AG10803 (cell line): ENCODE measurements at regions not wholly inside any gene's neighbourhood (a gene's known extent, or its start where the extent isn't known, plus 50 kb on each side); places are given as distances from the start of the nearest gene placed in this dataset.
"Not testable (repeated sequence)": the region's sequence is repeated elsewhere in the genome, so short reads cannot be mapped to it uniquely, and the experiment has no call there.

Experiments
- DNase-seq: peaks from one replicate; pipeline ENCODE4 v3.0.0; 2010; ENCODE audit warnings: low read depth
- H3K4me3 ChIP-seq: 2 replicates; pipeline ENCODE4 v1.5.1; 2011; ENCODE audit warnings: mild to moderate bottlenecking, low read length, control low read depth
- CTCF ChIP-seq: conservative IDR thresholded peaks from 2 replicates; pipeline ENCODE4 v1.5.1; 2011; ENCODE audit warnings: mild to moderate bottlenecking, low read length, control low read depth, inconsistent platforms

GRCh38 chr13:74251778-74252519, 117.7 kb upstream of the KLF12 start:
- no peak overlapping the region for H3K4me3 ChIP-seq
- TF ChIP-seq CTCF, result no peak
- DNase-seq, result peak; percentile 31

- peak; percentile 74 for DNase-seq
- H3K4me3 ChIP-seq, result no peak overlapping the region
- no peak for TF ChIP-seq CTCF
Observed at GRCh38 chr13:74250738-74251190, 116.6 kb upstream of the KLF12 start.

GRCh38 chr13:74248477-74248876, 114.3 kb upstream of the KLF12 start:
- no peak for TF ChIP-seq CTCF
- H3K4me3 ChIP-seq, result no peak overlapping the region
- no peak for DNase-seq

- H3K4me3 ChIP-seq, result no peak overlapping the region
- DNase-seq, result no peak
Observed at GRCh38 chr13:74246487-74246886, 112.3 kb upstream of the KLF12 start.

GRCh38 chr13:74243637-74244526, 109.7 kb upstream of the KLF12 start:
- TF ChIP-seq CTCF, result no peak
- peak; percentile 86 for DNase-seq
- no peak overlapping the region for H3K4me3 ChIP-seq

More at GRCh38 chr13:74246487-74246886, 112.3 kb upstream of the KLF12 start:
- TF ChIP-seq CTCF, result no peak

- not testable (repeated sequence) for DNase-seq, H3K4me3 ChIP-seq
Observed at GRCh38 chr13:74241343-74241742, 107.1 kb upstream of the KLF12 start.

- TF ChIP-seq CTCF, result no peak
- DNase-seq, result no peak
- no peak overlapping the region for H3K4me3 ChIP-seq
Observed at GRCh38 chr13:74230984-74231501, 96.8 kb upstream of the KLF12 start.
